KMS-11 (cell line): ENCODE measurements at regions not wholly inside any gene's neighbourhood (a gene's known extent, or its start where the extent isn't known, plus 50 kb on each side); places are given as distances from the start of the nearest gene placed in this dataset.
"Not testable (repeated sequence)": the region's sequence is repeated elsewhere in the genome, so short reads cannot be mapped to it uniquely, and the experiment has no call there.

ENCODE experiments used
- H2AFZ ChIP-seq: fragments of 200-600 bp; sonication (generic); 2 replicates; pipeline ENCODE4 v1.6.1; 2016; ENCODE audit warnings: antibody characterized with exemption, mixed run types, low read depth
- H3K27ac ChIP-seq: fragments of 200-600 bp; sonication (generic); 2 replicates; pipeline ENCODE4 v1.6.1; 2016; ENCODE audit warnings: mild to moderate bottlenecking, mixed run types
- H3K27me3 ChIP-seq: fragments of 200-600 bp; sonication (generic); 2 replicates; pipeline ENCODE4 v1.6.1; 2017; ENCODE audit warnings: mild to moderate bottlenecking, low read depth, mixed run types, moderate library complexity; ENCODE audit not compliant: insufficient read depth
- H3K36me3 ChIP-seq: fragments of 200-600 bp; sonication (generic); 2 replicates; pipeline ENCODE4 v1.6.1; 2017; ENCODE audit warnings: mild to moderate bottlenecking, mixed run types; ENCODE audit not compliant: insufficient read depth
- H3K4me1 ChIP-seq: fragments of 200-600 bp; sonication (generic); 2 replicates; pipeline ENCODE4 v1.6.1; 2016; ENCODE audit warnings: mild to moderate bottlenecking, low read depth, mixed run types; ENCODE audit not compliant: poor library complexity, severe bottlenecking
- H3K4me2 ChIP-seq: fragments of 200-600 bp; sonication (generic); 2 replicates; pipeline ENCODE4 v1.7.0; 2016; ENCODE audit warnings: mild to moderate bottlenecking, mixed run types
- H3K4me3 ChIP-seq: fragments of 200-600 bp; sonication (generic); IDR thresholded peaks from 2 replicates; pipeline ENCODE4 v1.6.1; 2017; ENCODE audit warnings: low read depth, low read length, mixed read lengths; ENCODE audit not compliant: insufficient read depth
- H3K79me2 ChIP-seq: fragments of 200-600 bp; sonication (generic); 2 replicates; pipeline ENCODE4 v1.6.1; 2016; ENCODE audit warnings: low read depth, mixed run types; ENCODE audit not compliant: insufficient read depth
- H3K9ac ChIP-seq: fragments of 200-600 bp; sonication (generic); 2 replicates; pipeline ENCODE4 v1.6.1; 2016; ENCODE audit warnings: mild to moderate bottlenecking, mixed run types
- H4K20me1 ChIP-seq: fragments of 200-600 bp; sonication (generic); 2 replicates; pipeline ENCODE4 v1.6.1; 2016; ENCODE audit warnings: mild to moderate bottlenecking, mixed run types; ENCODE audit not compliant: insufficient read depth
- TF ChIP-seq, protein P1 (sequence below): fragments of 200-600 bp; sonication (generic); conservative IDR thresholded peaks from 2 replicates; pipeline ENCODE4 v1.6.1; 2017; ENCODE audit warnings: low read depth, mild to moderate bottlenecking, antibody characterized with exemption, low read length, moderate library complexity, mixed read lengths

DNA sequence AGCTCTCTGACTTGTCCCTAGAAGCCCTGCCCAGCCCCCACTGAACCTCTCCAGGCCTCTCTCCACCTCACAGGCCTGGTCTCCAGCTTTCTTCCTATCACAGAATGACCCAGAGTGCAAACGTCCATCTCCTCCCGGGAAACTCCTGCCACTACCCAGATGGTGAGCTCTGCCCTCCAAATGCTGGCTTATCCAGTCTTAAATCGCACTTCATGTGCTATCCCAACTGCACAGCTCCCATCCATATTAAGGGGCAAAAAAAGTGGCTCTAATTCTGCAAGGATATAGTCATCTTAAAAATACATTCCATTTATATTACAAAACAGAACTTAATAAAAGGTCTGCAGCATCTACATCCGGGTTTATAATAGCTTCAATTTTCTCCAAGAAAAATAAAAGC lies 70.8 kb upstream of the CDC42EP3 start:
- H3K4me2 ChIP-seq, result no peak overlapping the region
- H3K27ac ChIP-seq, result no peak overlapping the region
- H3K9ac ChIP-seq, result no peak overlapping the region
- no peak overlapping the region for H2AFZ ChIP-seq
- H3K4me3 ChIP-seq, result no peak overlapping the region
- H3K79me2 ChIP-seq, result no peaks in the 10 kb centered on the region
- TF ChIP-seq, protein P1, sequence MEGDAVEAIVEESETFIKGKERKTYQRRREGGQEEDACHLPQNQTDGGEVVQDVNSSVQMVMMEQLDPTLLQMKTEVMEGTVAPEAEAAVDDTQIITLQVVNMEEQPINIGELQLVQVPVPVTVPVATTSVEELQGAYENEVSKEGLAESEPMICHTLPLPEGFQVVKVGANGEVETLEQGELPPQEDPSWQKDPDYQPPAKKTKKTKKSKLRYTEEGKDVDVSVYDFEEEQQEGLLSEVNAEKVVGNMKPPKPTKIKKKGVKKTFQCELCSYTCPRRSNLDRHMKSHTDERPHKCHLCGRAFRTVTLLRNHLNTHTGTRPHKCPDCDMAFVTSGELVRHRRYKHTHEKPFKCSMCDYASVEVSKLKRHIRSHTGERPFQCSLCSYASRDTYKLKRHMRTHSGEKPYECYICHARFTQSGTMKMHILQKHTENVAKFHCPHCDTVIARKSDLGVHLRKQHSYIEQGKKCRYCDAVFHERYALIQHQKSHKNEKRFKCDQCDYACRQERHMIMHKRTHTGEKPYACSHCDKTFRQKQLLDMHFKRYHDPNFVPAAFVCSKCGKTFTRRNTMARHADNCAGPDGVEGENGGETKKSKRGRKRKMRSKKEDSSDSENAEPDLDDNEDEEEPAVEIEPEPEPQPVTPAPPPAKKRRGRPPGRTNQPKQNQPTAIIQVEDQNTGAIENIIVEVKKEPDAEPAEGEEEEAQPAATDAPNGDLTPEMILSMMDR, result no peak
- H3K4me1 ChIP-seq, result no peaks in the 10 kb centered on the region
- no peaks in the 10 kb centered on the region for H4K20me1 ChIP-seq
- no peaks in the 10 kb centered on the region for H3K27me3 ChIP-seq
- H3K36me3 ChIP-seq, result no peaks in the 10 kb centered on the region

GRCh38 chr2:37744010-37744409 lies 72.6 kb upstream of the CDC42EP3 start:
- TF ChIP-seq, protein P1, result no peak
- no peak overlapping the region for H3K4me2 ChIP-seq
- H3K79me2 ChIP-seq, result no peaks in the 10 kb centered on the region
- no peaks in the 10 kb centered on the region for H3K4me1 ChIP-seq
- no peaks in the 10 kb centered on the region for H3K27me3 ChIP-seq
- no peaks in the 10 kb centered on the region for H4K20me1 ChIP-seq
- no peak overlapping the region for H3K4me3 ChIP-seq
- no peak overlapping the region for H3K27ac ChIP-seq
- H3K36me3 ChIP-seq, result no peaks in the 10 kb centered on the region
- no peak overlapping the region for H3K9ac ChIP-seq
- H2AFZ ChIP-seq, result no peak overlapping the region

GRCh38 chr2:37744961-37745360 lies 73.5 kb upstream of the CDC42EP3 start:
- H3K4me2 ChIP-seq, H3K27me3 ChIP-seq, H3K27ac ChIP-seq, H3K4me1 ChIP-seq, H2AFZ ChIP-seq, H3K4me3 ChIP-seq, H3K36me3 ChIP-seq, H3K79me2 ChIP-seq, H4K20me1 ChIP-seq, H3K9ac ChIP-seq: not testable (repeated sequence)

GRCh38 chr2:37746011-37746410 lies 74.6 kb upstream of the CDC42EP3 start:
- not testable (repeated sequence) for H3K79me2 ChIP-seq, H3K36me3 ChIP-seq, H2AFZ ChIP-seq, H4K20me1 ChIP-seq, H3K27me3 ChIP-seq, H3K27ac ChIP-seq, H3K4me2 ChIP-seq, H3K4me3 ChIP-seq, H3K9ac ChIP-seq, H3K4me1 ChIP-seq

DNA sequence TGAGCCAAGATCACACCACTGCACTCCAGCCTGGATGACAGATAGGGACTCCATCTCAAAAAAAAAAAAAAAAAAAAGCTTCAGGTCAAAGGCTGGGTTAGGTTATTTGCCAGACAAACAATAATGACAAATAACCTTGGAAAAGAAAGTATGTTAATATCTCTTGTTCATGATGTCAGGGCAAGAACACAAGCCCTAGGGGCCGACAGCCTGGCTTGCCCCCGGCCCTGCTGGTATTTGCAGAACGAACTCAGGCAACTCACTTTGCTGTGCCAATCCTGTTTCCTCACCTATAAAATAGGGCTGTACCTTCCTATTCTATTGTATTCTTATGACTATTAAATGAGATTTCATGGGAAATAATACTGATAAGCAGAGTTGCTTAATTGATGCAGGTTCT lies 75.4 kb upstream of the CDC42EP3 start:
- Histone ChIP-seq H3K36me3 (no peaks in the 10 kb centered on the region), H3K79me2 (no peaks in the 10 kb centered on the region), H4K20me1 (no peaks in the 10 kb centered on the region), H2AFZ (no peak overlapping the region), H3K9ac (no peak overlapping the region), H3K4me3 (no peak overlapping the region), H3K27ac (no peak overlapping the region), H3K27me3 (no peaks in the 10 kb centered on the region), H3K4me2 (no peak overlapping the region), H3K4me1 (no peaks in the 10 kb centered on the region)
- TF ChIP-seq, protein P1, result no peak

DNA sequence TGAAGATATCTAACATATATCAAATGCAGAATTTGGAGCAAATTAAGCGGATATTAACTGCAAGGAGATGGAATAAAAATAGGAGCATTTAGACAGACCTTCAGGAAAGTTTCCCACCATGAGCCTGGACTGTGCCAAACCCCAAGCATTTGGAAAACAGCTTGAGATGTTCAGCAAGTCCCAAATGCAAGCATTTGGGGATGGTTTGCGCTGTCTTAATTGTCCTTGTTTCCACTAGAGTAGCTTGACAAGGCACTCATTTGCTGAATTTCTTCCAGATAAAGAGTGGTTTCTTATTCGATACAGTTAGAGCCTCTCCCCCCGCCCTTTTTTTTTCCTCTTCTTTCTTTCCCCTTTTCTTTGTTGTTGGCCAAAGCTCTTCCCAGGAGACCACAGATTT lies 77.1 kb upstream of the CDC42EP3 start:
- Histone ChIP-seq H3K36me3 (no peaks in the 10 kb centered on the region), H3K4me1 (no peaks in the 10 kb centered on the region), H3K27ac (no peak overlapping the region), H3K27me3 (no peaks in the 10 kb centered on the region), H4K20me1 (no peaks in the 10 kb centered on the region), H2AFZ (no peak overlapping the region), H3K4me3 (no peak overlapping the region), H3K9ac (no peak overlapping the region), H3K4me2 (no peak overlapping the region), H3K79me2 (no peaks in the 10 kb centered on the region)
- TF ChIP-seq, protein P1, result no peak

- H3K4me3 ChIP-seq, H3K36me3 ChIP-seq, H4K20me1 ChIP-seq, H3K4me1 ChIP-seq, H3K4me2 ChIP-seq, H3K27ac ChIP-seq, H3K9ac ChIP-seq, H3K79me2 ChIP-seq, H2AFZ ChIP-seq, H3K27me3 ChIP-seq: not testable (repeated sequence)
These were observed 78.8 kb upstream of the CDC42EP3 start for GRCh38 chr2:37750286-37750685.
